HTR-8/SVneo (cell line): ENCODE measurements at regions not wholly inside any gene's neighbourhood (a gene's known extent, or its start where the extent isn't known, plus 50 kb on each side); places are given as distances from the start of the nearest gene placed in this dataset.
"Not testable (repeated sequence)": the region's sequence is repeated elsewhere in the genome, so short reads cannot be mapped to it uniquely, and the experiment has no call there.

Experiments
- DNase-seq: peaks from one replicate; pipeline ENCODE4 v3.0.0; 2011; ENCODE audit warnings: low spot score, mixed read lengths; ENCODE audit not compliant: insufficient read length
- FAIRE-seq: peaks from 2 replicates; lab custom pipeline; 2011; peaks lifted over from hg19 to GRCh38; lab: Jason Lieb, UNC

DNA sequence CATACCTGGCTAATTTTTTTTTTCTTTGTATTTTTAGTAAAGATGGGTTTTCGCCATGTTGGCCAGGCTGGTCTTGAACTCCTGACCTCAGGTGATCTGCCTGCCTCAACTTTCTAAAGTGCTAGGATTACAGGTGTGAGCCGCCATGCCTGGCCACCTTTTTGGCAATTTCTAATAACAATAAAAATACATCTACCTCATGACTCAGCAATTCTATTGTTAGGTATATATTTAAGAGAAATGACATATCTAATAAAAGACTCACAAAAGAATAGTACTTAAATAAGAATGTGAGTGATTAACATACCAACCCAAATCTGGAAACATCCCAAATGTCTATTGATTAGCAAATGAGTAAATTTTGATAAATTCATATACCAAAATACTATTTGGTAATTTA lies 103.6 kb upstream of the PPP1R9A start:
- no peak for FAIRE-seq

DNA sequence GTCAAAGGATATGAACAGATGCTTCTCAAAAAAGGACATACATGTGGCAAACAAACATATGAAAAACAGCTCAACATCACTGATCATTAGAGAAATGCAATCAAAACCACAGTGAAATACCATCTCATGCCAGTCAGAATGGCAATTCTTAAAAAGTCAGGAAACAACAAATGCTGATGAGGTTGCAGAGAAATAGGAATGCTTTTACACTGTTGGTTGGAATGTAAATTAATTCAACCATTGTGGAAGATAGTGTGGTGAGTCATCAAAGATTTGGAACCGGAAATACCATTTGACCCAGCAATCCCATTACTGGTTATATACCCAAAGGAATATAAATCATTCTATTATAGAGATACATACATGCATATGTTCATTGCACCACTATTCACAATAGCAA lies 98.7 kb upstream of the PPP1R9A start:
- FAIRE-seq, DNase-seq: not testable (repeated sequence)

More for the DNA sequence above, 103.6 kb upstream of the PPP1R9A start:
- no peak for DNase-seq

DNA sequence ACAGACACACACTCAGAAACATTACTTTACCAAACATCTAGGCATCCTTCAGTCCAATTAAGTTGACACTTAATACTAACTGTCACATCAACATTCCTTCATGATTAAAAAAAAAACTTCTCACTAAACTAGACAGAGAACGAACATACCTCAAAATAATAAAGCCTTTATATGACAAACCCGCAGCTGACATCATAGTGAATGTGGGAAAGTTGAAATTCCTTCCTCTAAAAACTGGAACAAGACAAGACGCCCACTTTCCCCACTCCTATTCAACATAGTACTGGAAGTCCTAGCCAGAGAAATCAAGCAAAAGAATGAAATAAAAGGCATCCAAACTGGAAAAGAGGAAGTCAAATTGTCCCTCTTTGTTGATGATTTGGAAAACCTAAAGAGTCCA lies 96.9 kb upstream of the PPP1R9A start:
- no peak for FAIRE-seq
- no peak for DNase-seq

DNA sequence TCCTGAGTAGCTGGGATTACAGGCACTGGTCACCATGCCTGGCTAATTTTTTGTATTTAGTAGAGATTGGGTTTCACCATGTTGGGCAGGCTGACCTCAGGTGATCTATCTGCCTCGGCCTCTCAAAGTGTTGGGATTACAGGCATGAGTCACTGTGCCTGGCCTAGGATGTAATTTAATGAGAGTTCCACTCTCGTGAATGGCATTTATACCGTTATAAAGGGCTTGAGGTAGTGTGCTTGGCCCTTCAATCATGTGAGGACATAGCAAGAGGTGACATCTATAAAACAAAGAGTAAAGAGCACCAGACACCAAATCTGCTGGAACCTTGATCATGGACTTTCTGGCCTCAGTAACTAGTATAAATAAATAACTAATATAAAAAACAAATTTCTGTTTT lies 93.5 kb upstream of the PPP1R9A start:
- no peak for FAIRE-seq

DNA sequence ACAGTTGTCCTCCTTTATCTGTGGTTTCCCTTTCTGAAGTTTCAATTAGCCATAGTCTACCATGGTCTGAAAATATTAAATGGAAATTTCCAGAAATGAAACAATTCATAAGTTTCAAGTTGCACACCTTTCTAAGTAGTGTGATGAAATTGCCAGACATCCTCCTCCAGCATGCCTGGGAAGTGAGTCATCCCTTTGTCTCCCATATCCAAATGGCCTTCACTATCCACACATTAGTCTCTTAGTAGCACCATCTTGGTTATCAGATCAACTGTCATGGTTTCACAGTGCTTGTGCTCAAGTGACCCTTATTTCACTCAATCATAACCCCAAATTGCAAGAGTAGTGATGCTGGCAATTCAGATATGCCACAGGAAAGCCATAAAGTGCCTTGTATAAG lies 83.4 kb upstream of the PPP1R9A start:
- FAIRE-seq (no peak), DNase-seq (peak; percentile 3)

More for the DNA sequence above, 93.5 kb upstream of the PPP1R9A start:
- DNase-seq = no peak

DNA sequence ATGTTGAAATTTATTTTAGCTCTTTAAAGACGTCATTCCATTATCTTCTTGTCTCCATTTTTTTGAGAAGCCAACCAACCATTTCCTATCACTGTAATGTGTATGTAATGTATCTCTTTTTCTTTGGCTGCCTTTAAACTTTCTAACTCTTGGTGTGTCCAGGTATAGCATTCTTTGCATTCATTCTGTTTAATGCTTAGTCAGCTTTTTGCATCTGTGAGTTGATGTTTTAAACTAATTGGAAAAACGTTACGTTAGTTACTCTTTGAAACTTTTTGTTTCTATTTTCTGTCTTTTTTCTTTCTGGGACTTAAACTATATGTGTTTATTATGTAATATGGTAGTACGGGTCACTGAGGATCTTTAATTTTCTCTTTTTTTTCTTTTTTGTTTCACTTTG lies 77.4 kb upstream of the PPP1R9A start:
- FAIRE-seq = no peak
- no peak for DNase-seq

DNA sequence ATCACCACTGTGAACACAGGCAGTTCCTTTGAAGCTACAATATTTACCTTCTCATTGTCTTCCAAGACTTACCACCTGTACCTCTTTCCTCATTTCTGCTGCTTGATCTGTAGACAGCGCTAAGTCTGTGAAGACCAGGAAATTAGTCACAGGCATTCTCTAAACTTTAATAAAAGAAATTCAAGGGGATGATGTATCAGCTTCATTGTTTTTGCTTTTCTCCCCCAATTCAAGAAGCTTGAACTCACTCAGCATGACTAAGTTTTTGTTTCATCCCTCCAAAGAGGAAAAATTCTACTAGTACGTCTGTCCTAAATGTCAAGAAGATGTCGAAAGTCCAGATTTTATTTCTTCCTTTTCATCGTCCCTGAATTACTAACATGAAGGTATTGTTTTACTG lies 75.3 kb upstream of the PPP1R9A start:
- DNase-seq = no peak
- no peak for FAIRE-seq

DNA sequence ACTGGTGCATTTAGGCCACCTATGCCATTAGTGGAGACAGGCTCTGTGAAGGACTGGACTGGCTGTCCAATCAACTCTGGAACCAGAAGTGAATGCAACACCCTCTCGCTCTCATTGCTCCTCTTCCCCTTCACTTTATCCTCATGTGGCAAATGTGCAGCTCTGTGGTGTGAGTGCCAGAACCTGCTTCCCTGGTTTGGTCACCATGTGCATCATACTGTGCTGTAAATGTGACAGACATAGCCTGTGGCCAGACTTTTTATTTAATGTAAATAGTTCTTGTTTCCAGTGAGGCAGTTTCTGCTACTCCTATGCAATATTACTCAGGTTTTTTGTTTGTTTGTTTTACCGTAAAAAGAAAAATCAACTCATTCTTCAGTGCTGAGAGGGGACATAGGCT lies 73.0 kb upstream of the PPP1R9A start:
- FAIRE-seq = no peak
- no peak for DNase-seq

DNA sequence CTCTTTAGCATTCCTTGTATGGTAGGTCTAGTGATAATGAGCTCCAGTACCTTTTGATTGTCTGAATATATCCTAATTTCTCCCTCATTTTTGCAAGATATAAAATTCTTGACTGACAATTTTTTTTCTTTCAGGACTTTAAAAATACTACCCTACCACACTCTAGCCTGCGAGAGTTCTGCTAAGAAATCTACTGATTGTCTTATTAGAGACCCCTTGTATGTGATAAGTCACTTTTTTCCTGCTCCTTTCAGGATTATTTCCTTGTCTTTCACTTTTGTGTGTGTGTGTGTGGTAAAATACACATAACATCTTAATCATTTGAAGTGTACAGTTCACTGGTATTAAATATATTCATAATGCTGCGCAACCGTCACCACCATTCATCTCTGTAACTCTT lies 68.7 kb upstream of the PPP1R9A start:
- FAIRE-seq = no peak
- no peak for DNase-seq

DNA sequence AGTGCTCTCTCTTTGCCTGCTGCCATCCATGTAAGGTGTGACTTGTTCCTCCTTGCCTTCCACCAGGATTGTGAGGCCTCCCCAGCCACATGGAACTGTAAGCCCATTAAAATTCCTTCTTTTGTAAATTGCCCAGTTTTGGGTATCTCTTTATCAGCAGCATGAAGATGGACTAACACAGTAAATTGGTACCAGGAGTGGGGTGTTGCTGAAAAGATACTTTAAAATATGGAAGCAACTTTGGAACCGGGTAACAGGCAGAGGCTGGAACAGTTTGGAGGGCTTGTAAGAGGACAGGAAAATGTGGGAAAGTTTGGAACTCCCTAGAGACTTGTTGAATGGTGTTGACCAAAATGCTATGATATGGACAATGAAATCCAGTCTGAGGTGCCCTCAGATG lies 63.8 kb upstream of the PPP1R9A start:
- no peak for FAIRE-seq
- DNase-seq = no peak

DNA sequence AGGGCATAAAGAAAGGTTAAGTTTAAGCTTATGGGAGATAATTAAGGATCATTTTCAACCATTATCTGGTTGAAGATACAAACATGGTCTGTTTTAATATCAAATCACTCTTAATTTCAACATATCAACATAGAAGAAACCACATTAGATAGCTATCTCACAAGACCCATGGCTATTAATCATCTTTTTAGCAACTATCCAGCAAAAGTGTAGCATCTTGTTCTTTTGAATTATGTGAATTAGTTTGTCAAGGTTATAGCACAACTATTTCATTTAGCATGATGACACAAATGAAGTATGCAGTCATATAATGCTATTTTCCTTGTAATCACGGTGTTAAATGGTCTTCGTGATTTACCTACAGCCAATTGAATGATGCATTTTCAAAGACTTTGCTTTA lies 58.9 kb upstream of the PPP1R9A start:
- no peak for FAIRE-seq
- DNase-seq = no peak

DNA sequence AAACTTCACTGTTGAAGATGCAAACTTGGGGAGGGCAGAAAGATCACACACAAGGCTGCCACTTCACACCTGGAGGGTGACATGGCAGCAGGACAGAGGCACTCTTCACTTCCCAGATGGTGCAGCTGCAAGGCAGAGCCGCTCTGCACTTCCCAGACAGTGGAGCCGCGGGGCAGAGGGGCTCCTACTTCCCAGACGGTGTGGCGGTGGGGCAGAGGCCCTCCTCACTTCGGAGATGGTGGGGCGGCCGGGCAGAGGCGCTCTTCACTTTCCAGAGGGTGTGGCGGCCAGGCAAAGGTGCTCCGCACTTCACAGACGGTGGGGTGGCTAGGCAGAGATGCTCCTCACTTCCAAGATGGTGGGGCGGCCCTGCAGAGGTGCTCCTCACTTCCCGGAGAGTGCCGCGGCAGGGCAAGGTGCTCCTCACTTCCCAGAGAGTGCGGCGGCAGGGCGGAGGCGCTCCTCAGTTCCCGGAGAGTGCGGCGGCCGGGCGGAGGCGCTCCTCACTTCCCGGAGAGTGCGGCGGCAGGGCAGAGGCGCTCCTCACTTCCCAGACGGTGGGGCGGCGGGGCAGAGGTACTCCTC lies 58.3 kb upstream of the PPP1R9A start:
- no peak for DNase-seq
- FAIRE-seq = no peak

DNA sequence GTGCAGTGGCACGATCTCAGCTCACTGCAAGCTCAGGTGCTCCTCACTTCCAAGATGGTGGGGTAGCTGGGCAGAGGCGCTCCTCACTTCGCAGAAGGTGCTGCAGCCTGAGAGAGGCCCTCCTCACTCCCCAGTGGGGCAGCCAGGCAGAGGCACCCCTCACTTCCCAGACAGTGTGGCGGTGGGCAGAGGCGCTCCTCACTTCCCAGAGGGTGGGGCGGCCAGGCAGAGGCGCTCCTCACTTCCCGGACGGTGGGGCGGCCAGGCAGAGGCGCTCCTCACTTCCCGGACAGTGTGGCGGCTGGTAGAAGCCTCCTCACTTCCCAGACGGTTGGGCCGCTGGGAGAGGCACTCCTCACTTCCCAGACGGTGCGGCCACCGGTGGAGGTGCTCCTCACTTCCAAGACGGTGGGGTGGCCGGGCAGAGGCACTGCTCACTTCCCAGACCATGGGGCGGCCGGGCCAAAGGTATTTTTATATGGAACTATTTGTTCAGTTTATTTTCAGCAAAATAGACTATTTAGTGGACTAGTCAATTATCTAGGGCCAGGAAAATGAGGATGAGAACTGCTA lies 57.7 kb upstream of the PPP1R9A start:
- no peak for FAIRE-seq
- DNase-seq = no peak

DNA sequence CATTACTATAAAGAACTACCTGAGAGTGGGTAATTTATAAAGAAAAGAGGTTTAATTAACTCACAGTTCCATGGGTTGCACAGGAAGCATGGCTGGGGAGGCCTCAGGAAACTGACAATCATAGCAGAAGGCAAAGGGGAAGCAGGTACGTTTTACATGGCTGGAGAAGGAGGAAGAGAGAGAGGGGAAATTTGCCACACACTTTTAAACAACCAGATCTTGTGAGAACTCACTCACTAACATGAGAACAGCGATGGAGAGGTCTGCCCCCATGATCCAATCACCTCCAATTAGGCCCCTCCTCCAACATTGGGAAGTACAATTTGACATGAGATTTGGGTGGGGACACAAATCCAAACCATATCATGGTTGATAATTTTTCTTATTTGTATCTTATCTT lies 51.8 kb upstream of the PPP1R9A start:
- no peak for FAIRE-seq
- DNase-seq = no peak

DNA sequence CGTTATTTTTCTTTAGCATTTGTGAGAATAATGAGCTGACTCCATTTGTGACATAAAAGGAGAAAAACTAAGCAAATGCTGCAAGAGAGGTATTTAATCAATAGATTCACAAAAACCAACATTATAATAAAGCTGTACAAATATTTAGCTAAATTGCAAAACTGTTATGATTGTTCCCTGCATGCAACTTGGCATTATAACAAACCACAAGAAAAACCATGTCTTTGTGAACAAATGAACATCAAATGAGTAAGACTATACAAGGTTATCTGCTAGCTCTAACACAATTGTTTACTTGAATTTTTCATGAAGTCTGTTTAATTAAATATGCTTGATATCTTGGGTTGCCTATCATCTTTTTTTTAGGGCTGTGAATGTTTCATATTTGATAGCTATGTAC lies 50.8 kb upstream of the PPP1R9A start:
- FAIRE-seq = no peak
- no peak for DNase-seq
